Head of caudate nucleus (tissue), 42 donors: ENCODE measurements at regions not wholly inside any gene's neighbourhood (a gene's known extent, or its start where the extent isn't known, plus 50 kb on each side); places are given as distances from the start of the nearest gene placed in this dataset.

Experiments
- DNase-seq, 42 donors: peaks; one replicate each; pipeline versions ENCODE4 v3.0.0 to v3.0.0-alpha.2; 2020 to 2021; ENCODE audit warnings: mixed read lengths in 7 of 42
- intact Hi-C: fragments of 100-400 bp; cut with DNase I; formaldehyde crosslinking; loops from one replicate; pipeline ENCODE4 v1.15.0; 2022

GRCh38 chr11:123308077-123308476, 113.0 kb upstream of the CLMP start:
- intact Hi-C loops = no loop called here
- peak in 1 of 42 donors; percentile 43 for DNase-seq

DNA sequence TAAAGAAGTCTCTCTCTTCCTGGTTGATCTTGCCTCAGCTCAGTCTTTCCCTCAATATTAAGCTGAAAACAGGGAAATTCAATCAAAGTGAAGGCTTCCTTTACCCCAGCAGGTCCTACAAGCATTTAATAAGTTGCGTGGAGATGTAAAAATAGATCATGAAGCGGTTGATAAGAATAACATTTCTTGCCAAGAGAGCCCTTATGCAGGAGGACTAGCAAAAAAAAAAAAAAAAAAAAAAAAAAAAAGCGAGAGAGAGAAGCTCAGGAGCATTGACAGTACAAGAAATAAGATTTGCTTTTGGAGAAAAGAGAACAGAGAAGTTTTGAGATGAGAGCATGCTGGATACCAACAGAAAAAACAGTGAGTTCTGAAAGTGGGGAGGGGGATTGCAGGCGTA, 112.2 kb upstream of the CLMP start:
- DNase-seq = no peak
- intact Hi-C loops = no loop called here

DNA sequence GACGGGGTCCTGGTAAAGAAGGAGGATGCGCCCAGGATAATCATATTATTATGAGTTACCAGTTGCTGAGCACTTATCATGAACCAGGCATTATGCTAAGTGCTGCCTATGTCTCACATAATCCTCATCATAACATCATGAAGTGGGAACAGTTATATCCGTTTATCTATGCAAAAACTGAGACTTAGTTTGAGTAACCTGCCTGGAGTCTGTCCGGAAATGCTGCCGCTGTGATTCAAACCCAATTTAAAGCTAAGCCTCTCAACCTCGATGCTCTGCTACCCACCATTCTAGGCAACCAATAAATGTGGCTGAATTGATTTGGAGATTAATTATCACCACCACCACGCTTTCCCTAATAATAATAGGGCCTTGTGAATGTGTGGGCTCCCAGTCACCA, 111.5 kb upstream of the CLMP start:
- DNase-seq = no peak
- intact Hi-C loops = no loop called here

DNA sequence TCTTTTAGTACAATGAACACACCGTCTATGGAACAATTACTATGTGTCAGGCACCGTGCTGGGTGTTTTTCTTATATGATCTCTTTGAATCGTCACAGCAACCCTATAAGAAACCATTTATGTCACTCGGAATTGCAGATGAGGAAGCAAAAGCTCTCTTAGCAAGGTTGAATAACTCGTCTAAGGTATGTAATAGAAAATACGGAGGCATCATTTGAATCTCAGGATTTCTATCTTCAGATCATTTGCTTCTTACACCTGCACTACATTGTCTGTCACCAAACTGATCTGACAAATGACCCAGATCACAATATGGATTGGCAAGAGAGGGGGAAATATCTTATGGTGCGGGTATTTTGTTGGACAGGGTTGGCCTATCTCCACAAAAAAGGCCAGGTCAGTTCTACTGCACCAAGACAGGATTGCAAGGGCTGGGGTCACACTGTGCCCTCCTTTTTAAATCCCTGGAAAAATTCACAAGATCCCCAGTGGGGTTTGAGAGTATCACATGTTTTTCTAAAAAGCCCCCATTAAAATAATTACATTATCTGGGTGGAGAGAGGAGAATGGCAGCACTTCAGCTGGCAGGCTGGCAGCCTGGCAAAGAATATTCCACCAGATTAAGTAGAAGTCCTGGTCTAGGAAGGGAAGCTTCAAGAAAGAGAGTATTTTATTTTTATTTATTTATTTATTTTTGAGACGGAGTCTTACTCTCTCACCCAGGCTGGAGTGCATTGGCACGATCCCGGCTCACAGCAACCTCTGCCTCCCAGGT, 110.7 kb upstream of the CLMP start:
- DNase-seq = no peak
- intact Hi-C loops = no loop called here

DNA sequence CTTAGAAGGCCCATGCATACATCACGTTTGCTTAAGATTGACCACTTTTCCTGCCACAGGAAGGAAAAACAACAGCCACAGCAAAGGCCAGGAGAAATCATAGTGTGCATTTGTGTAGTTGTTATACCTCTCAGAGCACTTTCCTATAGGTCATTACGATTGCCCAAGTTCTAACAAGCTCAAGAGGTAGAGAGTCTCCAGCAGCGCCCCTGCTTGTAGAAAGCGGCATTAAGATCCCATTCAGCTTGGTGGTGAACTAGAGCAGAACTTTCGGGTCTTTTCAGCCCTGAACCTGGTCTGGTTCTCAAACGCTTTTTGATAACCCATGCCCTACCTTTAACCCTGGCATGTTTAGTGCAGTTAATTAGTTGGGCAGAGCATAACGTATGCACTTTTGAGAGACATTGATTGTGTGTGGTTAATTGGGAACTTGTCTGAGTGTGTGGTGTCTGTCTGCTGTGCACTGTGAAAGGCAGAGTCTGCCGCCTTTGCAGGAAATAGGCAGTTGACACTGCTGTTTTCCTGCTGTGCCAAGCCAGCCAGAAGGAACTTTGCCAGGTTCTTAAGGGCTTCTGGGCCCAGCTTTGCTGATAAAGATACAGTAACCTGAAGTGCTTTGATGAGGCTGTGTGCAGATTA, 109.9 kb upstream of the CLMP start:
- DNase-seq = no peak
- intact Hi-C loops = loop anchor here (5.0 kb wide), 1 partner anchor 172 kb away; no protein-coding TSS in a partner anchor

- DNase-seq = no peak
- intact Hi-C loops = loop anchor here (5.0 kb wide), 1 partner anchor 173 kb away; no protein-coding TSS in a partner anchor
Observed at GRCh38 chr11:123303924-123304323, 108.9 kb upstream of the CLMP start.

DNA sequence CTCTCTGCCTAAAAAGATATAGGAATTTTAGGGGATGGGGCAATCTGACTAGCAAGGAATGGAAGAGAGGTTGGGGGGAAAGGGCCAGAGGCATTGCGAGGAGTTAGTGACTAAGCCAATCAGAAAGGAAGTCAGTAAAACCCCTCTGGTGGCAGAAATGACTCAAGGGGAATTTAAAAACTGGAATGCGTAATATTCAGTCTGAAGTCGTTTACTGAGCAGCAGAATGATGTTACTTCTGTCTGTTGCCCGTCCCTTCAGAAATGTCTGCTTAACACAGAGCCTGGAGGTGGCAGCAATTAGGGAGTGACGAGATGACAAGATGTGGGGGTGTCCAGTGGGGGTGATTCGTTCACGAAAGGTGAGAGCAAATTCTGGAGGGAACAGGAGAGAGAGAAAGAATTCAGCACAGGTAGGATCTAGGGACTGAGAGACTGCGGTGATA, 107.7 kb upstream of the CLMP start:
- peak; percentile 20 to 92 (median 64) for DNase-seq
- intact Hi-C loops = loop anchor here (5.0 kb wide), 1 partner anchor 175 kb away; no protein-coding TSS in a partner anchor

DNA sequence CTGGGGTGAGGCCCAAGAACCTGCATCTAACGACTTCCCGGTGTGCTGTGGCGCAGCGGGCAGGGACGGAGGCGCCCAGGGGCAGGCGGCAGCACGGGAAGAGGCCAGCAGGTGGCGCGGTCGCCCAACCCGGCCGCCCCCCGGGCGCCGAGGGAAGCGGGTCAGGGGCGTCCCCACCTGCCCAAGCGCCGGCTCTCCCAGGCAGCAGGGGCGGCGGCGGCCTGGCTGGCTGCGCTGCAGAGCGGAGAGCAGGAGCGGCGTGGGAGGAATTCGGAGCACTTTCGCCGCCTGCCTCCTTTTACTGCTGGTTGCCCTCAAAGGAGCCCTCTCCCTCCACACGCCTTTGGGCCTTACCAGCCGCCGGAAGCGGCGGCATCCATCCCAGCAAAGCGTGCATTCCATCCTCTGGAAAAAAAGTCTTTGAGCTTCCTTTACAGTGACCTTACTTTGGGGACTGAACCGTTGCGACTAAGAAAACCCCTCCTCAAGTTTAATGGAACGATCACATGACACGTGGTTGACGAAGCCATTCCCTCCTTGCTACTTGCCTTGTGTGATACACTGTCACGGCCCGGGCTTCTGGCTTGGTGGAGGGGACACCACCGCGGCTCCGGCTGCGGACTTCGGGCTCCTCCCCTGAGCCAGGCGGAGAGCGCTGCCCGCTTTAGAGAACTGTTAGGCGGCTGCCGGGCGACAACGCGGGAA, 106.8 kb upstream of the CLMP start:
- DNase-seq = peak in 41 of 42 donors; percentile 22 to 86 (median 69)
- intact Hi-C loops = loop anchor here (5.0 kb wide), 1 partner anchor 175 kb away; no protein-coding TSS in a partner anchor

DNA sequence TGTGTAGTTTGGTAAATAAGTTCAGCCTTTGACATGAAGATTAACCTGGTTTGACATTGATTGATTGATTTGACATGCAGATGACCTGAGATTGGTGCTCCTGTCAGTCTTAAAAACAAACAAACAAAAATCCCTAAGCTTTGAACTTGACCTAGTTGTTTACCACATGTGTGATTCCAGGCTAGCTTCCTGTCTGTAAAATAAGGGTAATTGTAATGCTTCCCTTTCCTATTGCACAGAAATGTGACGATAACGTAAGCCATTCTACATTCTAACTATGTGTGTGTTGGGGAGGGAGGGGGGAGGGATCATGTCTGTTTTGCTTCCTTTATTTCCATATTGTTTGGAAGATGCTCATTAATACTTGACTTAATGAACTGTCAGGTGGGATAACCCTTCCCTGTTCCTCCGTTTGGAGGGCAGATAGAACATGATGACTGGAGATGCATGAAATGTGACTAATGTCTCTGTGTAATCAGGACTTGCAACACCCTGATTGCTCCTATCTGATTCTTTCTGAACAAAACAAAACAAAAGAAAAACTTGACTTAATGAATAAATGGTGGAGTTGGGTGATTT, 106.1 kb upstream of the CLMP start:
- intact Hi-C loops = loop anchor here (5.0 kb wide), 1 partner anchor 176 kb away; no protein-coding TSS in a partner anchor
- no peak for DNase-seq

GRCh38 chr11:123299721-123300120, 104.7 kb upstream of the CLMP start:
- intact Hi-C loops = loop anchor here (5.0 kb wide), 1 partner anchor 178 kb away; no protein-coding TSS in a partner anchor

GRCh38 chr11:123298488-123299447, 103.7 kb upstream of the CLMP start:
- DNase-seq = peak in 37 of 42 donors; percentile 11 to 81 (median 49)
- intact Hi-C loops = no loop called here

More at GRCh38 chr11:123299721-123300120, 104.7 kb upstream of the CLMP start:
- DNase-seq = no peak

DNA sequence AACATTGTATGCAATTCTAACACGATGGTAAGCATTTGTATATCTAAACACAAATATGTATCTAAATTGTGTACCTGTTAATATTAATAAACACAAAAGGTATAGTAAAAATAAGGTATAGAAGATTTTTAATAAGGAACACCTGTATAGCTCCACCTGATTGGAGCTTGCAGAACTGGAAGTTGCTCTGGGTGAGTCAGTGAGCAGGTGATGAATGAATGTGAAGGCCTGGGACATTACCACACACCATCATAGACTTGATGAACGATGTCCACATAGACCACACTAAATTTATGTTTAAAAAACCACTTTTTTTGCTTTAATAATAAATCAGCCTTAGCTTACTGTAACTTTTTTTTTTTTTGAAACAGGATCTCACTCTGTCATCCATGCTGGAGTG, 97.6 kb upstream of the CLMP start:
- no peak for DNase-seq
- intact Hi-C loops = no loop called here

- intact Hi-C loops = no loop called here
- DNase-seq = no peak
Observed at GRCh38 chr11:123291201-123291869, 96.3 kb upstream of the CLMP start.

DNA sequence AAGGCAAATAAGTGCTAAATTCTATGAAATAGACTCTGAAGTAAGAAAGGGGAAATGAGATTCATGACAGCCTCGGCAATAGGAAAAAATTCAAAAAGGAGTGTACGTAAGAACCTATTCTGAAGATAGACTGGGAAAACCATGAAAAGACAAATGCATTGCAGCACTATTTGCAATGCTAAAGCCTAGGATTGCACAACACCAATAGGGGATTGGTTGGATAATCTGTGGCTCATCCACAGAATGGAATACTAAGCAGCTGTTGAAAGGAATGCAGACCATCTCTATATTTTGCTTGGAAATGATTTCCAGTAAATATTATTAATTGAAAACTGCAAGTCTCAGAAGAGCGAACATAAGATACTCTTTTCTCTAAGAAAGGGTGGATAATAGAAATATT, 91.7 kb upstream of the CLMP start:
- DNase-seq = no peak
- intact Hi-C loops = no loop called here

DNA sequence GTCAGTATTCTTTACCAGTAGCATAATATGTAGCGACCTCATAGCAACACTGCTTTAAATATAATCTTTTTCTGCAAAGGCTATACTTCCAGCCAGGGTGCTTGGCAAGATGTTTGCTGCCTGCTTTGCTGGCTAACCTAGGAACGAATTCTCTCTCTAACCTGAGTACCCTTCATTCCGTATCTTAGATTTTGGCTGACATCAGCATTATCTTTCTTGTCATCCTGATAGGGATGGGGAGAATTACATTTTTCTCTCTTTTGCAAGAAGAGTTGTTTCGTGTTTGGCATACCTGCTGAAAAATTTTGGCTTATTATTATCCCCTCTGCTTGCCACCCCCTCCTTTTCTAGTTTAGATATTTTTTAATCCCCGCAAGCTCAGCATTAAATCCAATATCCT, 91.2 kb upstream of the CLMP start:
- intact Hi-C loops = no loop called here
- no peak for DNase-seq

DNA sequence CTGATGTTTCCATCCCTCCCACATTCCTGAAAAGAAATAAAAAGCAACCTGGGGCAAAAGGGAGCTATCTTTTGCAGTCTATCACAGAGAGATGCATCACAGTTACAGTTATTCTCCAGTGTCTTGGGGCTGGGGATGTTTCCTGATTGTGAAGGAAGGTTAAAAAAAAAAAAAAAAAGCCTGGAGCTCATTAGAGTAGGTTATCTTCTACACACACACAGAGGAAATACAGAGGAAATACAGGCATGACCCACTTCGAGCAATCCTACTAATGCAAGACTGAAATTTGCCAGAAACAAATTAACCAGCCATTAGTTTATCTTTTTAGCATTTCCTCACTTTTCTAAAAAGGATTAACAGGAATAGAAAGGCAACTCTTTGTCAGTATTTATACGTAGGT, 89.4 kb upstream of the CLMP start:
- no peak for DNase-seq
- intact Hi-C loops = no loop called here

GRCh38 chr11:123282597-123282996, 87.5 kb upstream of the CLMP start:
- no peak for DNase-seq
- intact Hi-C loops = no loop called here

DNA sequence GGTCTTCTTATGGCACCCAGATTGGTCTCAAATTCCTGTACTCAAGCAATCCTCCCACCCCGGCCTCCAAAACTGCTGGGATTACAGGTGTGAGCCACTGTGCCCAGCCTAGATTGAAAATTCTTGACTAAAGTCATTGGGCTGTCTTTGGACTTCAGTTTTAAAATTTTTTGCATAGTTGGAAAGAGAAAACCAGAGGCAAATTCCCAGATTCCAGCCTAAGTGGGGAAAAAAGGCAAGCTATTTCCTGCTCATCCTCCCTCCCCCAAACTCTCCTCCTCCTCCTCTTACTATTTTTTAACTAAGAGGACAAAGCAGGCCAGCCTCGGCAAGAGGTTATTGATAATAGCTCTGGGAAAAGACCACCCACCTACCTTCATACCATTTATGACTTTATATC, 78.6 kb upstream of the CLMP start:
- intact Hi-C loops = no loop called here
- DNase-seq = no peak
